ENCODE measurements at regions not wholly inside any gene's neighbourhood (a gene's known extent, or its start where the extent isn't known, plus 50 kb on each side); places are given as distances from the start of the nearest gene placed in this dataset.

- no peak overlapping the region for H2AFZ ChIP-seq (ENCODE audit: low read length)
- H3K9ac ChIP-seq (ENCODE audit: low read length), result no peak overlapping the region
- no peak for DNase-seq
- no peak overlapping the region for H3K27ac ChIP-seq (ENCODE audit: low read length)
- H3K9me3 ChIP-seq (replicated peaks; ENCODE audit: insufficient read depth, low read length), result no peaks in the 10 kb centered on the region
- no peaks in the 10 kb centered on the region for H4K20me1 ChIP-seq (ENCODE audit: insufficient read depth, low read length)
- H3K36me3 ChIP-seq (replicated peaks; ENCODE audit: insufficient read depth, low read length), result no peaks in the 10 kb centered on the region
- H3K4me2 ChIP-seq (ENCODE audit: low read depth, low read length), result no peak overlapping the region
- TF ChIP-seq EZH2phosphoT487 (IDR thresholded peaks at IDR 0.05; ENCODE audit: low read length) (no peak), CTCF (IDR thresholded peaks at IDR 0.05; ENCODE audit: low read length) (no peak), EZH2 (optimal IDR thresholded peaks at IDR 0.05; ENCODE audit: low read depth, low read length) (no peak)
- no peaks in the 10 kb centered on the region for H3K9me2 ChIP-seq (replicated peaks; ENCODE audit: insufficient read depth, low read length)
- no peaks in the 10 kb centered on the region for H3K27me3 ChIP-seq (replicated peaks; ENCODE audit: insufficient read depth, low read length)
- no peaks in the 10 kb centered on the region for H3K79me2 ChIP-seq (ENCODE audit: low read length)
- H3F3A ChIP-seq (ENCODE audit: insufficient read depth, low read length), result no peaks in the 10 kb centered on the region
- no peak overlapping the region for H3K4me3 ChIP-seq (ENCODE audit: low read length)
- no peaks in the 10 kb centered on the region for H3K4me1 ChIP-seq (ENCODE audit: low read length)
Observed at GRCh38 chr7:54338319-54338718, 203.9 kb upstream of the VSTM2A start.

- Histone ChIP-seq H3F3A (ENCODE audit: insufficient read depth, low read length) (no peaks in the 10 kb centered on the region), H3K9me3 (replicated peaks; ENCODE audit: insufficient read depth, low read length) (no peaks in the 10 kb centered on the region), H3K9ac (ENCODE audit: low read length) (no peak overlapping the region), H3K79me2 (ENCODE audit: low read length) (no peaks in the 10 kb centered on the region), H3K36me3 (replicated peaks; ENCODE audit: insufficient read depth, low read length) (no peaks in the 10 kb centered on the region), H3K4me3 (ENCODE audit: low read length) (no peak overlapping the region), H3K9me2 (replicated peaks; ENCODE audit: insufficient read depth, low read length) (no peaks in the 10 kb centered on the region), H3K27ac (ENCODE audit: low read length) (no peak overlapping the region), H3K4me1 (ENCODE audit: low read length) (no peaks in the 10 kb centered on the region), H2AFZ (ENCODE audit: low read length) (no peak overlapping the region), H3K4me2 (ENCODE audit: low read depth, low read length) (no peak overlapping the region), H3K27me3 (replicated peaks; ENCODE audit: insufficient read depth, low read length) (no peaks in the 10 kb centered on the region), H4K20me1 (ENCODE audit: insufficient read depth, low read length) (no peaks in the 10 kb centered on the region)
- DNase-seq, result no peak
- TF ChIP-seq EZH2 (optimal IDR thresholded peaks at IDR 0.05; ENCODE audit: low read depth, low read length) (no peak), CTCF (IDR thresholded peaks at IDR 0.05; ENCODE audit: low read length) (no peak), EZH2phosphoT487 (IDR thresholded peaks at IDR 0.05; ENCODE audit: low read length) (no peak)
Observed at GRCh38 chr7:54339073-54339472, 203.1 kb upstream of the VSTM2A start.

- no peak overlapping the region for H3K4me2 ChIP-seq (ENCODE audit: low read depth, low read length)
- TF ChIP-seq EZH2 (optimal IDR thresholded peaks at IDR 0.05; ENCODE audit: low read depth, low read length) (no peak), CTCF (IDR thresholded peaks at IDR 0.05; ENCODE audit: low read length) (no peak), EZH2phosphoT487 (IDR thresholded peaks at IDR 0.05; ENCODE audit: low read length) (no peak)
- no peaks in the 10 kb centered on the region for H3F3A ChIP-seq (ENCODE audit: insufficient read depth, low read length)
- H3K27me3 ChIP-seq (replicated peaks; ENCODE audit: insufficient read depth, low read length), result no peaks in the 10 kb centered on the region
- H3K9me3 ChIP-seq (replicated peaks; ENCODE audit: insufficient read depth, low read length), result no peaks in the 10 kb centered on the region
- no peak overlapping the region for H3K27ac ChIP-seq (ENCODE audit: low read length)
- H3K36me3 ChIP-seq (replicated peaks; ENCODE audit: insufficient read depth, low read length), result no peaks in the 10 kb centered on the region
- no peaks in the 10 kb centered on the region for H3K9me2 ChIP-seq (replicated peaks; ENCODE audit: insufficient read depth, low read length)
- no peak overlapping the region for H3K9ac ChIP-seq (ENCODE audit: low read length)
- no peak overlapping the region for H3K4me3 ChIP-seq (ENCODE audit: low read length)
- no peaks in the 10 kb centered on the region for H3K4me1 ChIP-seq (ENCODE audit: low read length)
- no peaks in the 10 kb centered on the region for H3K79me2 ChIP-seq (ENCODE audit: low read length)
- no peaks in the 10 kb centered on the region for H4K20me1 ChIP-seq (ENCODE audit: insufficient read depth, low read length)
- H2AFZ ChIP-seq (ENCODE audit: low read length), result no peak overlapping the region
- DNase-seq, result no peak
Observed at GRCh38 chr7:54342458-54342857, 199.7 kb upstream of the VSTM2A start.

Data from MM.1S (cell line).